Fibroblast of the conjunctiva (primary cell): ENCODE measurements at regions not wholly inside any gene's neighbourhood (a gene's known extent, or its start where the extent isn't known, plus 50 kb on each side); places are given as distances from the start of the nearest gene placed in this dataset.
"Not testable (repeated sequence)": the region's sequence is repeated elsewhere in the genome, so short reads cannot be mapped to it uniquely, and the experiment has no call there.

ENCODE experiments used
- DNase-seq: peaks from one replicate; pipeline ENCODE4 v3.0.0-alpha.2; 2010; ENCODE audit warnings: low read depth

- DNase-seq = no peak
These were observed 70.9 kb upstream of the N4BP1 start for GRCh38 chr16:48680881-48681280.

- no peak for DNase-seq
These were observed 66.9 kb upstream of the N4BP1 start for GRCh38 chr16:48676836-48677235.

- DNase-seq = not testable (repeated sequence)
These were observed 58.2 kb upstream of the N4BP1 start for GRCh38 chr16:48668184-48668583.

GRCh38 chr16:48659940-48660339 lies 50.0 kb upstream of the N4BP1 start:
- no peak for DNase-seq
